Mesothelial cell of epicardium (in vitro differentiated cells): ENCODE measurements at regions not wholly inside any gene's neighbourhood (a gene's known extent, or its start where the extent isn't known, plus 50 kb on each side); places are given as distances from the start of the nearest gene placed in this dataset.
"Not testable (repeated sequence)": the region's sequence is repeated elsewhere in the genome, so short reads cannot be mapped to it uniquely, and the experiment has no call there.

Source experiments
- DNase-seq, 2 experiments: peaks; one replicate each; pipeline ENCODE4 v3.0.0; 2021; ENCODE audit warnings: low spot score in 2 of 2; ENCODE audit not compliant: unreplicated experiment in 2 of 2
- H3K27ac Mint-ChIP-seq: 2 replicates; pipeline ENCODE4 v1.8.0; 2021; ENCODE audit warnings: mixed read lengths
- H3K27me3 Mint-ChIP-seq: 2 replicates; pipeline ENCODE4 v1.8.0; 2021; ENCODE audit warnings: low read depth, mixed read lengths
- H3K36me3 Mint-ChIP-seq: 2 replicates; pipeline ENCODE4 v1.8.0; 2021; ENCODE audit warnings: mixed read lengths
- H3K4me1 Mint-ChIP-seq: 2 replicates; pipeline ENCODE4 v1.8.0; 2021; ENCODE audit warnings: mixed read lengths
- H3K4me3 Mint-ChIP-seq: 2 replicates; pipeline ENCODE4 v1.8.0; 2021; ENCODE audit warnings: mild to moderate bottlenecking, moderate library complexity, mixed read lengths
- H3K9me3 Mint-ChIP-seq: 2 replicates; pipeline ENCODE4 v1.8.0; 2021; ENCODE audit warnings: mixed read lengths
- CTCF ChIP-seq: fragments of 200-600 bp; sonication (generic); IDR thresholded peaks from one replicate; pipeline ENCODE4 v1.5.0; 2021; ENCODE audit warnings: antibody characterized with exemption; ENCODE audit not compliant: unreplicated experiment

- TF ChIP-seq CTCF: no peak
- H3K27ac Mint-ChIP-seq: no peak overlapping the region
- no peak overlapping the region for H3K4me3 Mint-ChIP-seq
- peaks cover 4% of the 10 kb centered on the region for H3K27me3 Mint-ChIP-seq
- no peak for DNase-seq
- H3K36me3 Mint-ChIP-seq: no peaks in the 10 kb centered on the region
- no peaks in the 10 kb centered on the region for H3K4me1 Mint-ChIP-seq
- no peaks in the 10 kb centered on the region for H3K9me3 Mint-ChIP-seq
These were observed 1245.5 kb downstream of the STIM2 start for GRCh38 chr4:28106155-28106554.

GRCh38 chr4:28109801-28110200 is 1249.2 kb downstream of the STIM2 start:
- no peak for TF ChIP-seq CTCF
- Mint-ChIP-seq H3K27ac (no peak overlapping the region), H3K9me3 (no peaks in the 10 kb centered on the region)

GRCh38 chr4:28112691-28113335 is 1252.2 kb downstream of the STIM2 start:
- not testable (repeated sequence) for H3K27me3 Mint-ChIP-seq, DNase-seq, H3K4me1 Mint-ChIP-seq, H3K4me3 Mint-ChIP-seq, H3K27ac Mint-ChIP-seq, H3K36me3 Mint-ChIP-seq
- H3K9me3 Mint-ChIP-seq: peaks cover 11% of the 10 kb centered on the region

More at GRCh38 chr4:28109801-28110200, 1249.2 kb downstream of the STIM2 start:
- Mint-ChIP-seq H3K36me3 (no peaks in the 10 kb centered on the region), H3K4me3 (no peak overlapping the region), H3K27me3 (peaks cover 4% of the 10 kb centered on the region), H3K4me1 (no peaks in the 10 kb centered on the region)
- DNase-seq: no peak

- not testable (repeated sequence) for H3K27ac Mint-ChIP-seq
These were observed 1252.9 kb downstream of the STIM2 start for GRCh38 chr4:28113586-28113985.

GRCh38 chr4:28116526-28117083 is 1256.0 kb downstream of the STIM2 start:
- H3K36me3 Mint-ChIP-seq, H3K4me1 Mint-ChIP-seq, H3K4me3 Mint-ChIP-seq, H3K27me3 Mint-ChIP-seq, H3K27ac Mint-ChIP-seq, DNase-seq: not testable (repeated sequence)
- peaks cover 12% of the 10 kb centered on the region for H3K9me3 Mint-ChIP-seq

More at GRCh38 chr4:28113586-28113985, 1252.9 kb downstream of the STIM2 start:
- H3K36me3 Mint-ChIP-seq, H3K27me3 Mint-ChIP-seq, H3K4me3 Mint-ChIP-seq, H3K4me1 Mint-ChIP-seq, DNase-seq: not testable (repeated sequence)
- peaks cover 12% of the 10 kb centered on the region for H3K9me3 Mint-ChIP-seq

- peaks cover 15% of the 10 kb centered on the region for H3K9me3 Mint-ChIP-seq
- no peak overlapping the region for H3K27ac Mint-ChIP-seq
- no peak for DNase-seq
- TF ChIP-seq CTCF: no peak
- no peaks in the 10 kb centered on the region for H3K4me1 Mint-ChIP-seq
- no peak overlapping the region for H3K4me3 Mint-ChIP-seq
- H3K36me3 Mint-ChIP-seq: no peaks in the 10 kb centered on the region
- no peaks in the 10 kb centered on the region for H3K27me3 Mint-ChIP-seq
These were observed 1256.5 kb downstream of the STIM2 start for GRCh38 chr4:28117084-28117682.

GRCh38 chr4:28146191-28146590 is 1285.5 kb downstream of the STIM2 start:
- H3K36me3 Mint-ChIP-seq: no peaks in the 10 kb centered on the region
- no peak overlapping the region for H3K4me3 Mint-ChIP-seq
- no peaks in the 10 kb centered on the region for H3K4me1 Mint-ChIP-seq
- no peak overlapping the region for H3K27ac Mint-ChIP-seq
- no peaks in the 10 kb centered on the region for H3K9me3 Mint-ChIP-seq
- no peak for TF ChIP-seq CTCF
- no peak for DNase-seq
- H3K27me3 Mint-ChIP-seq: peaks cover 5% of the 10 kb centered on the region
